ENCODE measurements at regions not wholly inside any gene's neighbourhood (a gene's known extent, or its start where the extent isn't known, plus 50 kb on each side); places are given as distances from the start of the nearest gene placed in this dataset.

DNA sequence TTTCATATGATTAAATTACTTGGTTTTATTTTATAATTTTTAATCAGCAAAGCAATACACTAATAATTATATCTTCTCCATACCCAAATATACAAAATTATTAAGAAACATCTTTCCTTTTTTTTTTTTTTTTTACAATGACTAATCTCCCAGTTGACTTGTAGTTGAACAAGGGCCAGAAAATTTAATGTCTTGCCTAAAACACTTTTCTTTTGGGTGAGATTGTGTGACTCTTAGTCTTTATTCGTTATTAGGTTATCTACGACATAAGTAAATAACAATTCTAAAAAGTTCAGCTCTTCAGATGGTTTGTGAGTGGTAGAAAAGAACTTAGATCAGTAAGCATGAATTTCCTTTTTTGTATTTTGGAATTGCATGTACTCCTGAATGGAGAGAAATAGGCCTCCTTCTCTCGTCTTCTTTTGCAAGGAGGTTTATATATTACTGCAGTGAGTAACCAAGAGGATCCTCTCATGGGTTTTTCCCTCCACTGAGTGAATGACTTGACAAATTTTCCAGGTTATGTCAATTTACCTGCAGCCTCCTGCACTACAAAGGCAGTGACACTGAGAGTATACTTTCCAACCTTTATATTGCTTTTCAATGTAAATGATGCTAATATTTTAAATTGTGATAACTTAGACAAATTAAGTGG, 364.5 kb upstream of the CITED2 start:
- TF ChIP-seq, protein P1, sequence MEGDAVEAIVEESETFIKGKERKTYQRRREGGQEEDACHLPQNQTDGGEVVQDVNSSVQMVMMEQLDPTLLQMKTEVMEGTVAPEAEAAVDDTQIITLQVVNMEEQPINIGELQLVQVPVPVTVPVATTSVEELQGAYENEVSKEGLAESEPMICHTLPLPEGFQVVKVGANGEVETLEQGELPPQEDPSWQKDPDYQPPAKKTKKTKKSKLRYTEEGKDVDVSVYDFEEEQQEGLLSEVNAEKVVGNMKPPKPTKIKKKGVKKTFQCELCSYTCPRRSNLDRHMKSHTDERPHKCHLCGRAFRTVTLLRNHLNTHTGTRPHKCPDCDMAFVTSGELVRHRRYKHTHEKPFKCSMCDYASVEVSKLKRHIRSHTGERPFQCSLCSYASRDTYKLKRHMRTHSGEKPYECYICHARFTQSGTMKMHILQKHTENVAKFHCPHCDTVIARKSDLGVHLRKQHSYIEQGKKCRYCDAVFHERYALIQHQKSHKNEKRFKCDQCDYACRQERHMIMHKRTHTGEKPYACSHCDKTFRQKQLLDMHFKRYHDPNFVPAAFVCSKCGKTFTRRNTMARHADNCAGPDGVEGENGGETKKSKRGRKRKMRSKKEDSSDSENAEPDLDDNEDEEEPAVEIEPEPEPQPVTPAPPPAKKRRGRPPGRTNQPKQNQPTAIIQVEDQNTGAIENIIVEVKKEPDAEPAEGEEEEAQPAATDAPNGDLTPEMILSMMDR (IDR thresholded peaks at IDR 0.05; ENCODE audit: low read length), result no peak
- no peak for TF ChIP-seq EZH2phosphoT487 (IDR thresholded peaks at IDR 0.05; ENCODE audit: low read length)
